HG03469 (cell line): ENCODE measurements at regions not wholly inside any gene's neighbourhood (a gene's known extent, or its start where the extent isn't known, plus 50 kb on each side); places are given as distances from the start of the nearest gene placed in this dataset.
"Not testable (repeated sequence)": the region's sequence is repeated elsewhere in the genome, so short reads cannot be mapped to it uniquely, and the experiment has no call there.

Source experiments
- ATAC-seq: cut with Tn5 transposase; IDR thresholded peaks from one replicate; pipeline ENCODE4 v1.9.1; 2021; ENCODE audit warnings: mild to moderate bottlenecking, moderate library complexity, moderate number of reproducible peaks; ENCODE audit not compliant: unreplicated experiment

GRCh38 chr12:94916663-94917062 lies 86.8 kb downstream of the NDUFA12 start:
- no peak for ATAC-seq

GRCh38 chr12:94909663-94910062 lies 93.8 kb downstream of the NDUFA12 start:
- ATAC-seq, result no peak

GRCh38 chr12:94905749-94906148 lies 97.7 kb downstream of the NDUFA12 start:
- not testable (repeated sequence) for ATAC-seq

GRCh38 chr12:94900496-94900895 lies 103.0 kb downstream of the NDUFA12 start:
- ATAC-seq, result no peak

GRCh38 chr12:94898388-94898787 lies 105.1 kb downstream of the NDUFA12 start:
- ATAC-seq, result no peak

GRCh38 chr12:94892544-94893267 lies 110.8 kb downstream of the NDUFA12 start:
- ATAC-seq, result no peak

DNA sequence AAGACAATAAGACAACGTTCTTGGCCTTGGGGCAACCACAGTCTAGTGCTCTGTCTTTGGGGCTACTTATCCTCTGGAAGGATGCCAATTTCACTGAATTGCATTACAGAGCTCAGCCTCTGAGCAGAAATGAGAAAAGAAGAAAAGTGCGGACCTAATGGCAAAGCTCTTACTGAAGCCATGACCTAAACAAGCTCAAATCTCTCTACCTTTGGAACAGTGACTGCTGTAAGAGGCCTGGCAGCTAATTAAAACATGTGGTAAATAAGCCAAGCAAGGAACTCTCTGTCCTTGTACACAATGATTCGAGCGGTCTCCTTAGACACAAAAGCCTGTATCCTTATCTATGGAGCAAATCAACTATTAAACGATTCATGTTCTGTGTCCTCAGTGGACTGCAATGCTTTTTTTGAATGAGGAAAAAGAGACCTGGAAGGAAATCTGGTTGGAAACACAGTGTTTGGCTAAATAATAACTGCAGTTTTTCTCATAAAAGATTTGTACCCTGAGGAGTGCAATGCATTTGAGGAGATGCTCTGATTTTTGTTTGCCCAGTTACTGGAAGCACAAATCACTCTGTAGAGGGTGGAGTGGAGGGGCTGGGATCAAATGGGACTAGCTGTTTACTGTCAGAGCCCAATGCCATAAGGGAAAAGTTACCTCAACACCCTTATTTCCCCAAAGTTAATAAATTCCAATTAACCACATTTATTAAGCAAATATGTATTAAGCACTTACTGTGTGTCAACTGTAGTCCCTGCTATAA lies 113.9 kb downstream of the NDUFA12 start:
- ATAC-seq, result no peak

DNA sequence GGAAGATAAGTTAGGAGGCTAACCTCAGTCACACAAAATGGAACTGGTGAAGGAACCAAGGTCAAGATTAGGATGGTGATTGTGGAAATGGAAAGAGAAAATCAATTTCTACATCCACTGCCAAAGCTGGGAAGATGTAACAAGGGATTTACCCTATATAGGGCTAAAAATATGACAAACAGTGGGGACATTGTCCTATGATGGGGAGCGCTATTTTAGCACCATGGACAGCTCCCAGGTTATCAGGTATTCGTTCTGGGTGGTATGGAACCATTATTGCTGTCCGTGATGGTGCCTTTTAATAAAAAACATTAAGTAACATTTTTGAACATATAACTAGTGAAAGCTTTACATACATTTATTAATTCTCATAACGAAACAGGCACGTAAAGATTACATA lies 124.0 kb downstream of the NDUFA12 start:
- no peak for ATAC-seq

GRCh38 chr12:94875525-94875924 lies 128.0 kb downstream of the NDUFA12 start:
- peak; percentile 39 for ATAC-seq

DNA sequence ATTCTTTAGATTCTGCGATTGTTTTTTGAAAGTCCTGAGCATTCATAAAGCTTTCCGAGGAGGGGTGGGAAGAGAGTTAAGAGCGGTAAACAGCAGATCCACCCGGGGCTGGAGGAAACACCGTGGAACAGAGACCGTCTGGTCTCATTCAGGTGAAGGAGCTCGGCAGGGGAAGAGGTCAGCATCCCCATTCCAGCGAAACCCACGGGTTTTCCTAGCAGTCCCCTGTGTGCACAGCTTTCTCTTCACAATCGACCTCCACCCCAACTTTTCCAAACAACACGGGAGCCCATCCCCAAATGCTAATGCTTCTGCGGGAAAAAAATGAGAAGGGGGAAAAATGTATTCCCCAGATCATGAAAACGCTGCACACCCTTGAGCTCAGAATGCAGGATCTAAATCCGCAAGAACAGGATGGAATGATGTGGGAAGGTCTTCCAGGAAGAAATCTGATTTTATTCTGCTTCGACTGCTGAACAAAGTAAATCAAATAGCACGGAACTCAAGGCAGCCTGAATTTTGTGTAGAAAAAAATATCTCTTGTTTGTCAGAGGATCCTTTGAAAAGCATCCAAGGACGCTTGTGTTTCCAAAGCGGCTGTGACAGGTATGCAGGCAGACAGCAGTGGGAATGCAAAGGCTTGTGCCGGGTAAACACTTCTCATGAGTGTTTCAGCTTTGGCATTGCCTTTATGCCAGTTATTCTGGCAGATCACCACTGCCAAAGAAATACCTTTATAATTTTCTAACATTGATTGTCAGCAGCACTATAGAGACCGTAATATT lies 128.8 kb downstream of the NDUFA12 start:
- no peak for ATAC-seq

DNA sequence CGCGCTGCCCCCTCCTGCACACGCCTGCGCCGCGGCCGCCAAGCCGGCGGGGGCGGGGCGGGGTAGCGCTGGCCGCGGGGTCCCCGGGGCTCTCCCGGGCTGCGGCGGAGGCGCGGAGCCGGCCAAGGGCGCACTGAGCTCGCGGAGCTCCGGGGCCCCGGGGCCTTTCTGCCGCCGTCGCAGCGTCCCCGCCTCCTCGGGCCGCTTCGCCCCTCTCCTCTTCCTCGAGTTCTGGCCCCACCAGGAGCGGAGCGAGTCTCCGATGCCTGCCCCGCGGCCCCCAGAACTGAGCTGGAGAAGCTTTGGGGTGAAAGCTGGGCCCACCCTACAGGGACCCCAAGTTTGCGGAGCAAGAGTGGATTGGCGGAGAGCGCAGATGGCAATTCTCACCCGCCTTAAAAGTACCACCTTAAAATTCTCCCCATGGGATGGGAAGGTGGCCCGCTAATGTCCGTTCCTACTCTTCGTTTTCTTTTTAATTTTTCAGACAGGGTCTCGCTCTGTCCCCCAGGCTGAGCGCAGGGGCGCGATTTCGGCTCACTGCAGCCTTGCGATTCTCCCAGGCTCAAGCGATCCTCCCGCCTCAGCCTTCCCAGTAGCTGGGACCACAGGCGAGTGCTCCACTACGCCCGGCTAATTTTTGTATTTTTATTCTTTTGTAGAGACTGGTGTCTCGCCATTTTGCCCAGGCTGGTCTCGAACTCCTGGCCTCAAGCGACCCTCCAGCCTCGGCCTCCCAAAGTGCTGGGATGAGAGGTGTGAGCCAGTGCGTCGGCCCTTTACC lies 129.6 kb downstream of the NDUFA12 start:
- no peak for ATAC-seq

GRCh38 chr12:94872971-94873733 lies 130.3 kb downstream of the NDUFA12 start:
- ATAC-seq, result peak; percentile 49

DNA sequence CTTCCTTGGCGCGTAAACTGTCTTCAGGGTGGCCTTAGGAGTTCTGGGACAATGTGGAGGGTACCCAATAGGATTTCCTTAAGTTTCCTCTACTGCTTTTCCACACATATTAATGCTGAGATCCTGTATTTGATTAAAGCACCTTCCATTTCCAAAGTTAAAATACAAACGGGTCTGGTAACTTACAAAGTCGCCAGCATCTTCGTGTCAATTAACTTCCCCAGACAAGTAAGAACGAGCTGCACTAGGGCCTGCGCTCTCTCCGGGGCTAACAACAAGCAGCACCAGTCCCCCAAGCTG lies 130.9 kb downstream of the NDUFA12 start:
- ATAC-seq, result peak; percentile 2

GRCh38 chr12:94872007-94872653 lies 131.4 kb downstream of the NDUFA12 start:
- no peak for ATAC-seq

DNA sequence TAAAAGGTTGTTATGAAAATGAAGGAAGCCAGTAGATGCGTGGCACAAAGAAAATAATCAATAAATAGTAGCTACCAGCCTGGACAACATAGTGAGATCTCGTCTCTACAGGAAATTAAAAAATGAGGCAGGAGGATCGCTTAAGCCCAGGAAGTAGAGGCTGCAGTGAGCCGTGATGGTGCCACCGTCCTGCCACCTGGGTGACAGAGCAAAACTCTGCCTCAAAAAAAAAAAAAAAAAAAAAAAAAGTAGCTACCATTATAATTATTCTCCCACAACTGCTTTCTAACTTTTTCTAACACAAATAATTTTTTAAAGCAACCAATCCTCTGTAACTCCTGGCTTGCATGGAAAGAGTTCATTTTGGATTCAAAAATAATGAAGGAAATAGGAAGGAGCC lies 133.0 kb downstream of the NDUFA12 start:
- ATAC-seq, result no peak

GRCh38 chr12:94868161-94868560 lies 135.3 kb downstream of the NDUFA12 start:
- ATAC-seq, result no peak

GRCh38 chr12:94867066-94867855 lies 136.2 kb downstream of the NDUFA12 start:
- ATAC-seq, result no peak

DNA sequence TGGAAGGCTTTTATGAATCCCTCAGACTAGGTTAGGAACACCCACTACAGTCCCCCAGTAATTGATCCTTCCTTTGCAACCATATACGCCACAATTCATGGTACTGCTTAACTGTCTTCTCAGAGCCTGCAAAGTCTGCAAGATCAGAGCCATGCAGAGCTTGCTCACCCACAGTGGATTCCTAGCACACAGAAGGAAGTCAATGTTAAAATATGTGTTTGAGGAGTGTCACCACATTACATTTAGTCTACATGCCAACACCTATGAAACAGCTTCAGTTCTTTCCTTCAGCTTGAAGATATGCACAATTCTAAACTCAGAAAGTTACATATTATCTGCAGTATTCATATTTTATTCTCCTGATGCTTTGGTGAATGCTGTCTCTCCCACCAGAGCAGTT lies 138.5 kb downstream of the NDUFA12 start:
- ATAC-seq, result no peak
